A549 (cell line): ENCODE measurements at regions not wholly inside any gene's neighbourhood (a gene's known extent, or its start where the extent isn't known, plus 50 kb on each side); places are given as distances from the start of the nearest gene placed in this dataset.
A peak's percentile ranks its signal among the peaks of the same experiment; 100 is the strongest.

Experiments
- ATAC-seq, 2 experiments: fragments of 200-7000 bp in 1 of 2; fragments of >200 bp in 1 of 2; cut with Nextera tagmentation in 1 of 2; cut with Tn5 transposase in 1 of 2; 3 replicates each; pipeline versions ENCODE4 v1.8.0 to v1.9.1; 2018 to 2020; ENCODE audit warnings: mild to moderate bottlenecking in 1 of 2, moderate library complexity in 1 of 2
- CTCF ChIA-PET: fragments of 300-600 bp; sonication (Branson Sonifier 250); formaldehyde crosslinking; extraction: SDS; loops from one replicate; lab custom pipeline; 2021; ENCODE audit warnings: antibody characterized with exemption, inconsistent platforms; lab: Yijun Ruan, JAX
- POLR2A ChIA-PET: fragments of 350-600 bp; formaldehyde crosslinking; extraction: SDS; loops from one replicate; lab custom pipeline; 2021; ENCODE audit warnings: antibody characterized with exemption, inconsistent platforms; lab: Yijun Ruan, JAX
- DNase-seq, 2 experiments: peaks; one replicate each; pipeline versions ENCODE4 v3.0.0 to v3.0.0-alpha.2; 2011 to 2016; ENCODE audit warnings: low read depth in 1 of 2, low spot score in 1 of 2
- FAIRE-seq: peaks from 2 replicates; lab custom pipeline; 2011; peaks lifted over from hg19 to GRCh38; lab: Jason Lieb, UNC
- H3K27ac ChIP-seq, 2 experiments: fragments of >200 bp; sonication (Bioruptor Twin); formaldehyde crosslinking; 3 replicates each; pipeline ENCODE4 v1.5.1; 2016 to 2017
- H3K4me1 ChIP-seq: fragments of >200 bp; sonication (Bioruptor Twin); formaldehyde crosslinking; 3 replicates; pipeline ENCODE4 v1.6.1; 2016
- H3K4me2 ChIP-seq: fragments of >200 bp; sonication (Bioruptor Twin); formaldehyde crosslinking; 3 replicates; pipeline ENCODE4 v1.6.1; 2016
- H3K4me3 ChIP-seq: fragments of >200 bp; sonication (Bioruptor Twin); formaldehyde crosslinking; 3 replicates; pipeline ENCODE4 v1.5.1; 2016
- H3K9me3 ChIP-seq: fragments of >200 bp; sonication (Bioruptor Twin); formaldehyde crosslinking; 3 replicates; pipeline ENCODE4 v1.6.1; 2016
- BCL3 ChIP-seq: fragments of >200 bp; sonication (Bioruptor Twin); formaldehyde crosslinking; IDR thresholded peaks from 3 replicates; pipeline ENCODE4 v1.6.1; 2016
- CBX2 ChIP-seq: fragments of 200-600 bp; sonication (generic); IDR thresholded peaks from 2 replicates; pipeline ENCODE4 v1.6.1; 2016; ENCODE audit warnings: low read depth, mild to moderate bottlenecking, borderline replicate concordance
- CHD2 ChIP-seq: fragments of 150-350 bp; IDR thresholded peaks from 2 replicates; pipeline ENCODE4 v1.6.1; 2014; ENCODE audit warnings: low read length; ENCODE audit not compliant: partially characterized antibody
- EP300 ChIP-seq, 2 experiments: fragments of >200 bp; sonication (Bioruptor Twin); formaldehyde crosslinking; IDR thresholded peaks; 2 replicates in 1 of 2; 3 replicates in 1 of 2; pipeline ENCODE4 v1.6.1; 2016 to 2017
- ESRRA ChIP-seq: fragments of 150-350 bp; IDR thresholded peaks from 2 replicates; pipeline ENCODE4 v1.6.1; 2014; ENCODE audit warnings: mild to moderate bottlenecking, low read length, borderline replicate concordance
- FOSB ChIP-seq: fragments of 250-450 bp; sonication (Bioruptor Pico); IDR thresholded peaks from 2 replicates; pipeline ENCODE4 v1.5.0; 2020; ENCODE audit warnings: mild to moderate bottlenecking, moderate library complexity
- FOSL2 ChIP-seq, 2 experiments: fragments of 450-650 bp in 1 of 2; fragments of >200 bp in 1 of 2; sonication (Bioruptor Twin) in 1 of 2; formaldehyde crosslinking; IDR thresholded peaks; 2 replicates each; pipeline versions ENCODE4 v1.5.0 to v1.6.1; 2016 to 2020; ENCODE audit warnings: mild to moderate bottlenecking in 1 of 2, moderate library complexity in 1 of 2
- GATA3 ChIP-seq: IDR thresholded peaks from 2 replicates; pipeline ENCODE4 v1.6.1; 2012; ENCODE audit warnings: borderline replicate concordance
- HDAC2 ChIP-seq: fragments of 200-600 bp; sonication (generic); IDR thresholded peaks from 2 replicates; pipeline ENCODE4 v1.6.1; 2016
- HMGXB4 ChIP-seq: fragments of 250-450 bp; sonication (Bioruptor Pico); IDR thresholded peaks from 2 replicates; pipeline ENCODE4 v1.5.0; 2021; ENCODE audit warnings: mild to moderate bottlenecking, moderate library complexity, borderline replicate concordance
- JUN ChIP-seq, 2 experiments: fragments of >200 bp; sonication (Bioruptor Twin); formaldehyde crosslinking; IDR thresholded peaks; 2 replicates in 1 of 2; 3 replicates in 1 of 2; pipeline ENCODE4 v1.6.1; 2016 to 2017
- MAX ChIP-seq: IDR thresholded peaks from 2 replicates; pipeline ENCODE4 v1.6.1; 2012
- RARB ChIP-seq: fragments of 250-450 bp; sonication (Bioruptor Pico); IDR thresholded peaks from 2 replicates; pipeline ENCODE4 v1.8.0; 2021; ENCODE audit warnings: mild to moderate bottlenecking, moderate library complexity
- REST ChIP-seq: fragments of 200-600 bp; sonication (generic); IDR thresholded peaks from 2 replicates; pipeline ENCODE4 v1.6.1; 2016; ENCODE audit warnings: antibody characterized with exemption, mild to moderate bottlenecking, moderate library complexity
- RNF2 ChIP-seq: fragments of 200-600 bp; sonication (generic); IDR thresholded peaks from 2 replicates; pipeline ENCODE4 v1.6.1; 2016; ENCODE audit warnings: low read depth, mild to moderate bottlenecking, antibody characterized with exemption, moderate library complexity, borderline replicate concordance
- SREBF2 ChIP-seq: fragments of 450-650 bp; IDR thresholded peaks from 2 replicates; pipeline ENCODE4 v1.6.1; 2014; ENCODE audit warnings: mild to moderate bottlenecking, moderate library complexity
- ZC3H11A ChIP-seq: fragments of 450-650 bp; IDR thresholded peaks from 2 replicates; pipeline ENCODE4 v1.6.1; 2014; ENCODE audit warnings: antibody characterized with exemption, mild to moderate bottlenecking
- WGBS: methylation state at CpG from one replicate; pipeline ENCODE4 v1.1.6; 2017; ENCODE audit errors: missing lambda C conversion rate; 5-methylcytosine and 5-hydroxymethylcytosine counted together

GRCh38 chr17:14873540-14873939 is 391.6 kb downstream of the PMP22 start (continued):
- TF ChIP-seq GATA3: no peak

- no peak for ATAC-seq
- POLR2A ChIA-PET: no interaction called here
- H3K4me1 ChIP-seq: no peaks in the 10 kb centered on the region
- H3K9me3 ChIP-seq: no peaks in the 10 kb centered on the region
- no peak overlapping the region for H3K27ac ChIP-seq
- H3K4me3 ChIP-seq: no peak overlapping the region
- CTCF ChIA-PET: interaction anchor here (0.6 to 1.0 kb wide), 3 partner anchors 56 to 1647 kb away, joined by 3 read pairs; no protein-coding TSS in a partner anchor
- peak; percentile 43 for FAIRE-seq
- 21% methylated on average over 2 of the region's 2 CpGs for WGBS
- H3K4me2 ChIP-seq: no peak overlapping the region
- no peak for DNase-seq
- no peak for TF ChIP-seq HMGXB4 (CRISPR knock-in tag)
- TF ChIP-seq FOSL2 (IDR thresholded peaks at IDR 0.05): no peak
- peak; percentile 32; the same call in 1 of the 2 replicates for TF ChIP-seq FOSL2 (CRISPR knock-in tag; IDR thresholded peaks at IDR 0.05)
- TF ChIP-seq HDAC2: no peak
- TF ChIP-seq JUN (IDR thresholded peaks at IDR 0.05): no peak
- no peak for TF ChIP-seq RARB (CRISPR knock-in tag)
- TF ChIP-seq SREBF2: no peak
Measured at GRCh38 chr17:14871921-14872320, 393.2 kb downstream of the PMP22 start.

- 21% methylated on average over 7 of the region's 7 CpGs for WGBS
- TF ChIP-seq RNF2 (0 out of 2 replicates have a peak, but pooled peaks have one; percentile 4), CBX2 (no peak)
- TF ChIP-seq, all 56 proteins: peak for 1
- no peak overlapping the region for H3K27ac ChIP-seq
- H3K9me3 ChIP-seq: no peaks in the 10 kb centered on the region
- DNase-seq: no peak
- H3K4me1 ChIP-seq: no peaks in the 10 kb centered on the region
- FAIRE-seq: no peak
- no peak for ATAC-seq
- ChIA-PET CTCF (interaction anchor here (0.9 kb wide), 1 partner anchor 36 kb away, joined by 3 read pairs; no protein-coding TSS in a partner anchor), POLR2A (no interaction called here)
- H3K4me3 ChIP-seq: no peak overlapping the region
- no peak overlapping the region for H3K4me2 ChIP-seq
Measured at GRCh38 chr17:14866266-14866665, 398.9 kb downstream of the PMP22 start.

GRCh38 chr17:14864127-14864526 is 401.0 kb downstream of the PMP22 start:
- ATAC-seq: no peak
- Histone ChIP-seq H3K27ac (no peak overlapping the region), H3K9me3 (no peaks in the 10 kb centered on the region), H3K4me3 (no peak overlapping the region), H3K4me2 (no peak overlapping the region)
- CTCF ChIA-PET: no interaction called here
- no peak for DNase-seq
- no peak for TF ChIP-seq SREBF2
- no peak for TF ChIP-seq ZC3H11A
- TF ChIP-seq BCL3: no peak
- TF ChIP-seq CHD2: no peak
- TF ChIP-seq, all 56 proteins: peak for 0
- POLR2A ChIA-PET: no interaction called here
- FAIRE-seq: peak; percentile 88
- no peaks in the 10 kb centered on the region for H3K4me1 ChIP-seq
- 0% methylated on average over 1 of the region's 1 CpG for WGBS

- DNase-seq: no peak
- TF ChIP-seq RARB (CRISPR knock-in tag) (no peak), CHD2 (no peak), HMGXB4 (CRISPR knock-in tag) (no peak), MAX (no peak), FOSB (CRISPR knock-in tag) (no peak), FOSL2 (IDR thresholded peaks at IDR 0.05) (no peak), FOSL2 (CRISPR knock-in tag; IDR thresholded peaks at IDR 0.05) (no peak), EP300 (IDR thresholded peaks at IDR 0.05) (no peak), ESRRA (no peak), REST (no peak)
- FAIRE-seq: no peak
- WGBS: 2% methylated on average over 3 of the region's 3 CpGs
- ATAC-seq: no peak
- Histone ChIP-seq H3K4me3 (no peak overlapping the region), H3K4me1 (no peaks in the 10 kb centered on the region), H3K4me2 (no peak overlapping the region), H3K27ac (no peak overlapping the region), H3K9me3 (no peaks in the 10 kb centered on the region)
- ChIA-PET CTCF (interaction anchor here (0.9 to 1.0 kb wide), 2 partner anchors 8 to 28 kb away, joined by 3 read pairs; no protein-coding TSS in a partner anchor), POLR2A (no interaction called here)
Measured at GRCh38 chr17:14859542-14859941, 405.6 kb downstream of the PMP22 start.
